ENCODE measurements at regions not wholly inside any gene's neighbourhood (a gene's known extent, or its start where the extent isn't known, plus 50 kb on each side); places are given as distances from the start of the nearest gene placed in this dataset.

DNA sequence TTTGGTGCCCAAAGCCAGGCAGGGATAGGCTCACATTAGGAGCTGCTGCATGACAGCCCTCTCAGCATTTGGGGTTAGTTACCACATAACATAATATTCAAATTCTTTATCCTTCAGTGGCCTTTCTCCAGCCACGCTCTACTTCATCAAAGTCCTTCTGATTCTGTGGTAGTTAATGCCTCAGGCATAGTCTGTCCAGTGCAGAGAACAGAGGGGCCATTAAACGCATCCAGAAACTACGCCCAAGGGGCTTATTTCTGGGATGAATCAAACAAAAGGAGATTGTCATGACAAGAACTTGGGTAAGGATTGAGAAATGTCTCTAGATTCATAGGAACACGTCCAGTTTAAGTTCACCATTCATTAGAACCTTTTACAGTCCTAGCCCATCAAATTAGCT, 183.4 kb upstream of the PLXNC1 start:
- Histone ChIP-seq H3K4me1 (ENCODE audit: control insufficient read depth in 1 of 2, insufficient read depth in 1 of 2, low read depth in 1 of 2, low read length in 1 of 2) (no peaks in the 10 kb centered on the region), H3K27ac (no peak overlapping the region), H3K4me3 (ENCODE audit: low read depth in 1 of 2, low read length in 1 of 2) (no peak overlapping the region), H3K27me3 (no peaks in the 10 kb centered on the region), H3K36me3 (no peaks in the 10 kb centered on the region), H3K9me3 (no peaks in the 10 kb centered on the region)
- TF ChIP-seq, protein P1, sequence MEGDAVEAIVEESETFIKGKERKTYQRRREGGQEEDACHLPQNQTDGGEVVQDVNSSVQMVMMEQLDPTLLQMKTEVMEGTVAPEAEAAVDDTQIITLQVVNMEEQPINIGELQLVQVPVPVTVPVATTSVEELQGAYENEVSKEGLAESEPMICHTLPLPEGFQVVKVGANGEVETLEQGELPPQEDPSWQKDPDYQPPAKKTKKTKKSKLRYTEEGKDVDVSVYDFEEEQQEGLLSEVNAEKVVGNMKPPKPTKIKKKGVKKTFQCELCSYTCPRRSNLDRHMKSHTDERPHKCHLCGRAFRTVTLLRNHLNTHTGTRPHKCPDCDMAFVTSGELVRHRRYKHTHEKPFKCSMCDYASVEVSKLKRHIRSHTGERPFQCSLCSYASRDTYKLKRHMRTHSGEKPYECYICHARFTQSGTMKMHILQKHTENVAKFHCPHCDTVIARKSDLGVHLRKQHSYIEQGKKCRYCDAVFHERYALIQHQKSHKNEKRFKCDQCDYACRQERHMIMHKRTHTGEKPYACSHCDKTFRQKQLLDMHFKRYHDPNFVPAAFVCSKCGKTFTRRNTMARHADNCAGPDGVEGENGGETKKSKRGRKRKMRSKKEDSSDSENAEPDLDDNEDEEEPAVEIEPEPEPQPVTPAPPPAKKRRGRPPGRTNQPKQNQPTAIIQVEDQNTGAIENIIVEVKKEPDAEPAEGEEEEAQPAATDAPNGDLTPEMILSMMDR (IDR thresholded peaks at IDR 0.05) = no peak

DNA sequence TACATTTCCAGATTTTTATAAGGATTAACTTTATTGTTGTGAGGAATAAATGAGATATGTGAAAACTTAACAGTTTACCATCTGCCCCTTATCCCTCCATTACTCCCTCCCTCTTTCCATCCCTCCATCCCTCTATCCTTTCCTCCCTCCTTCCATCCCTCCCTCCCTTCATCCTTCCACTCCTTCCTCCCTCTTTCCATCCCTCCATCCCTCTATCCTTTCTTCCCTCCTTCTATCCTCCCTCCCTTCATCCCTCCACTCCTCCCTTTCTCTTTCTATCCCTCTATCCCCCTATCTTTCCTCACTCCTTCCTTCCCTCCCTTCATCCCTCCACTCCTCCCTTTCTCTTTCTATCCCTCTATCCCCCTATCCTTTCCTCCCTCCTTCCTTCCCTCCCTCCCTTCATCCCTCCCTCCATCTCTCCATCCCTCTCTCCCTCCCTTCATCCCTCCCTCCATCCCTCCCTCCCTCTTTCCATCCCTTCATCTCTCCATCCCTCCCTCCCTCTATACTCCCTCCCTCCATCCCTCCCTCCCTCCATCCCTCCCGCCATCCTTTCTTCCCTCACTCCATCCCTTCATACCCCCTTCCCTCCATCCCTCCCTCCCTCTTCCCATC, 181.8 kb upstream of the PLXNC1 start:
- H3K27me3 ChIP-seq = no peaks in the 10 kb centered on the region
- H3K9me3 ChIP-seq = no peaks in the 10 kb centered on the region
- TF ChIP-seq, protein P1 (IDR thresholded peaks at IDR 0.05) = no peak
- H3K4me3 ChIP-seq (ENCODE audit: low read depth in 1 of 2, low read length in 1 of 2) = no peak overlapping the region
- no peaks in the 10 kb centered on the region for H3K36me3 ChIP-seq
- H3K4me1 ChIP-seq (ENCODE audit: control insufficient read depth in 1 of 2, insufficient read depth in 1 of 2, low read depth in 1 of 2, low read length in 1 of 2) = no peaks in the 10 kb centered on the region
- H3K27ac ChIP-seq = no peak overlapping the region

DNA sequence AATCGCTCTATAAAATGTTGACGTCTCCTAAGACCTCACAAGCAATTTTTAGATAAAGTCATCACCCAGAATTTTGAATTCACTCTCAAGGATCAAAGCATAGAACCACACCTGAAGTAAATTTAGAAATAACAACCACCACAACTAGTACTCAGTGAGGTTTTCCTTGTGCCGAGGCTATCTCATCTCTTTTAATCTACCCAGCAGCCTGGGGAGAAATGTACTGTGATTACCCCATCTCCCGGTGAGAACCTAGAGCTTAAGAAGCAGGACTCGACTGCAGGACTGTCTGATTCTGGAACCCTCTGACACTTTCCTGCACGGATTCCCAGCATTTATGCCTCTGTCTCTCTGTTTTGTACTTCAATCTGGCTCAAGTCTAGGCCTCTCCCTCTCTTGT, 180.9 kb upstream of the PLXNC1 start:
- Histone ChIP-seq H3K27ac (no peak overlapping the region), H3K4me3 (ENCODE audit: low read depth in 1 of 2, low read length in 1 of 2) (no peak overlapping the region), H3K27me3 (no peaks in the 10 kb centered on the region), H3K9me3 (no peaks in the 10 kb centered on the region), H3K4me1 (ENCODE audit: control insufficient read depth in 1 of 2, insufficient read depth in 1 of 2, low read depth in 1 of 2, low read length in 1 of 2) (no peaks in the 10 kb centered on the region), H3K36me3 (no peaks in the 10 kb centered on the region)
- TF ChIP-seq, protein P1 (IDR thresholded peaks at IDR 0.05) = no peak

- Histone ChIP-seq H3K4me3 (ENCODE audit: low read depth in 1 of 2, low read length in 1 of 2) (no peak overlapping the region), H3K4me1 (ENCODE audit: control insufficient read depth in 1 of 2, insufficient read depth in 1 of 2, low read depth in 1 of 2, low read length in 1 of 2) (no peaks in the 10 kb centered on the region), H3K27me3 (no peaks in the 10 kb centered on the region), H3K36me3 (no peaks in the 10 kb centered on the region), H3K9me3 (no peaks in the 10 kb centered on the region), H3K27ac (no peak overlapping the region)
- TF ChIP-seq, protein P1 (IDR thresholded peaks at IDR 0.05) = no peak
These were observed 179.7 kb upstream of the PLXNC1 start for GRCh38 chr12:93968536-93969285.

- Histone ChIP-seq H3K4me1 (ENCODE audit: control insufficient read depth in 1 of 2, insufficient read depth in 1 of 2, low read depth in 1 of 2, low read length in 1 of 2) (no peaks in the 10 kb centered on the region), H3K27me3 (no peaks in the 10 kb centered on the region), H3K4me3 (ENCODE audit: low read depth in 1 of 2, low read length in 1 of 2) (no peak overlapping the region), H3K36me3 (no peaks in the 10 kb centered on the region), H3K27ac (no peak overlapping the region), H3K9me3 (no peaks in the 10 kb centered on the region)
- TF ChIP-seq, protein P1 (IDR thresholded peaks at IDR 0.05) = no peak
These were observed 177.3 kb upstream of the PLXNC1 start for GRCh38 chr12:93970900-93971688.

All from neutrophil (primary cell).